ENCODE measurements at regions not wholly inside any gene's neighbourhood (a gene's known extent, or its start where the extent isn't known, plus 50 kb on each side); places are given as distances from the start of the nearest gene placed in this dataset.

- TF ChIP-seq CTCF (conservative IDR thresholded peaks at IDR 0.05) (no peak), ZFX (IDR thresholded peaks at IDR 0.05) (no peak)
Measured at GRCh38 chr9:73230251-73230650, 78.6 kb downstream of the ANXA1 start.

Measured in C4-2B (cell line).